ENCODE measurements at regions not wholly inside any gene's neighbourhood (a gene's known extent, or its start where the extent isn't known, plus 50 kb on each side); places are given as distances from the start of the nearest gene placed in this dataset.

- no peaks in the 10 kb centered on the region for H4K20me1 ChIP-seq (ENCODE audit: insufficient read depth, low read length, poor library complexity, severe bottlenecking)
- H3K9ac ChIP-seq (ENCODE audit: low read depth, low read length, poor library complexity, severe bottlenecking): peak overlapping the region; percentile 23
- H3K9me3 ChIP-seq (ENCODE audit: insufficient read depth, low read depth, low read length): no peaks in the 10 kb centered on the region
- no peaks in the 10 kb centered on the region for H3K27me3 ChIP-seq (ENCODE audit: insufficient read depth, low read length, poor library complexity, severe bottlenecking)
- H3K9me2 ChIP-seq (replicated peaks; ENCODE audit: low read depth, low read length): no peaks in the 10 kb centered on the region
- peaks cover 87% of the 10 kb centered on the region for H3K4me1 ChIP-seq (ENCODE audit: insufficient read depth, low read length, poor library complexity, severe bottlenecking)
- TF ChIP-seq CTCF (conservative IDR thresholded peaks at IDR 0.05; ENCODE audit: low read length) (no peak), EZH2phosphoT487 (IDR thresholded peaks at IDR 0.05; ENCODE audit: borderline replicate concordance) (no peak)
- no peak overlapping the region for H2AFZ ChIP-seq (ENCODE audit: low read length)
- H3K4me2 ChIP-seq (ENCODE audit: low read depth, low read length, poor library complexity, severe bottlenecking): no peak overlapping the region
- H3K79me2 ChIP-seq (ENCODE audit: insufficient read depth, low read length): no peaks in the 10 kb centered on the region; the same call in 1 of the 2 replicates
- H3K36me3 ChIP-seq (ENCODE audit: insufficient read depth, low read length): no peaks in the 10 kb centered on the region
- no peak overlapping the region for H3K4me3 ChIP-seq (ENCODE audit: low read length, poor library complexity, severe bottlenecking)
- H3F3A ChIP-seq (ENCODE audit: low read depth): peaks cover 10% of the 10 kb centered on the region
These were observed 344.1 kb upstream of the GATB start for GRCh38 chr4:152104901-152105357.

GRCh38 chr4:152104356-152104755, 343.5 kb upstream of the GATB start:
- Histone ChIP-seq H3K9ac (ENCODE audit: low read depth, low read length, poor library complexity, severe bottlenecking) (peak overlapping the region; percentile 23), H3K4me2 (ENCODE audit: low read depth, low read length, poor library complexity, severe bottlenecking) (no peak overlapping the region), H3K36me3 (ENCODE audit: insufficient read depth, low read length) (no peaks in the 10 kb centered on the region), H3K4me1 (ENCODE audit: insufficient read depth, low read length, poor library complexity, severe bottlenecking) (peaks cover 87% of the 10 kb centered on the region), H3K9me2 (replicated peaks; ENCODE audit: low read depth, low read length) (no peaks in the 10 kb centered on the region), H3F3A (ENCODE audit: low read depth) (peaks cover 12% of the 10 kb centered on the region), H2AFZ (ENCODE audit: low read length) (no peak overlapping the region), H3K9me3 (ENCODE audit: insufficient read depth, low read depth, low read length) (no peaks in the 10 kb centered on the region), H3K79me2 (ENCODE audit: insufficient read depth, low read length) (no peaks in the 10 kb centered on the region; the same call in 1 of the 2 replicates), H3K27me3 (ENCODE audit: insufficient read depth, low read length, poor library complexity, severe bottlenecking) (no peaks in the 10 kb centered on the region), H3K4me3 (ENCODE audit: low read length, poor library complexity, severe bottlenecking) (no peak overlapping the region), H4K20me1 (ENCODE audit: insufficient read depth, low read length, poor library complexity, severe bottlenecking) (no peaks in the 10 kb centered on the region)
- TF ChIP-seq EZH2phosphoT487 (IDR thresholded peaks at IDR 0.05; ENCODE audit: borderline replicate concordance): no peak
- no peak for TF ChIP-seq CTCF (conservative IDR thresholded peaks at IDR 0.05; ENCODE audit: low read length)

- H3K4me3 ChIP-seq (ENCODE audit: low read length, poor library complexity, severe bottlenecking): no peak overlapping the region
- peaks cover 84% of the 10 kb centered on the region for H3K4me1 ChIP-seq (ENCODE audit: insufficient read depth, low read length, poor library complexity, severe bottlenecking)
These were observed 342.5 kb upstream of the GATB start for GRCh38 chr4:152103181-152103901.

More at GRCh38 chr4:152103181-152103901, 342.5 kb upstream of the GATB start:
- Histone ChIP-seq H3K9me3 (ENCODE audit: insufficient read depth, low read depth, low read length) (no peaks in the 10 kb centered on the region), H3K4me2 (ENCODE audit: low read depth, low read length, poor library complexity, severe bottlenecking) (peak overlapping the region; percentile 87), H3K36me3 (ENCODE audit: insufficient read depth, low read length) (no peaks in the 10 kb centered on the region), H3K79me2 (ENCODE audit: insufficient read depth, low read length) (no peaks in the 10 kb centered on the region; the same call in 1 of the 2 replicates), H2AFZ (ENCODE audit: low read length) (no peak overlapping the region), H3F3A (ENCODE audit: low read depth) (peaks cover 12% of the 10 kb centered on the region), H3K9ac (ENCODE audit: low read depth, low read length, poor library complexity, severe bottlenecking) (peak overlapping the region; percentile 71), H4K20me1 (ENCODE audit: insufficient read depth, low read length, poor library complexity, severe bottlenecking) (no peaks in the 10 kb centered on the region), H3K27me3 (ENCODE audit: insufficient read depth, low read length, poor library complexity, severe bottlenecking) (no peaks in the 10 kb centered on the region), H3K9me2 (replicated peaks; ENCODE audit: low read depth, low read length) (no peaks in the 10 kb centered on the region)
- no peak for TF ChIP-seq EZH2phosphoT487 (IDR thresholded peaks at IDR 0.05; ENCODE audit: borderline replicate concordance)
- TF ChIP-seq CTCF (conservative IDR thresholded peaks at IDR 0.05; ENCODE audit: low read length): no peak

Measured in Loucy (cell line).